K562 (cell line): ENCODE measurements at regions not wholly inside any gene's neighbourhood (a gene's known extent, or its start where the extent isn't known, plus 50 kb on each side); places are given as distances from the start of the nearest gene placed in this dataset.

Experiments used
- ATAC-seq: fragments of 200-7000 bp; cut with Tn5 transposase; 3 replicates; pipeline ENCODE4 v1.9.1; 2020; ENCODE audit warnings: moderate library complexity
- BruUV-seq: library from RNA; stranded (reverse); fragments of 400-500 nt; replicated peaks from 2 replicates; lab custom pipeline; 2021; lab: Mats Ljungman, UMichigan
- CTCF ChIA-PET: fragments of 300-600 bp; formaldehyde crosslinking; extraction: SDS; loops from one replicate; lab custom pipeline; 2021; ENCODE audit warnings: low intra/inter-chr PET ratio; lab: Yijun Ruan, JAX
- POLR2A ChIA-PET: fragments of 300-600, 350-650 bp; sonication (Branson Sonifier 250); formaldehyde crosslinking; extraction: SDS; loops from one replicate; lab custom pipeline; 2021; ENCODE audit warnings: antibody characterized with exemption, inconsistent platforms; lab: Yijun Ruan, JAX
- DNase-seq, 4 experiments: peaks; one replicate each; pipeline versions ENCODE4 v3.0.0 to v3.0.0-alpha.2; 2011 to 2018; ENCODE audit warnings: low spot score in 3 of 4, mixed read lengths in 3 of 4; ENCODE audit errors: extremely low read depth in 1 of 4
- FAIRE-seq: peaks from 2 replicates; lab custom pipeline; 2011; peaks lifted over from hg19 to GRCh38; lab: Jason Lieb, UNC
- H2AFZ ChIP-seq: 2 replicates; pipeline ENCODE4 v1.6.0; 2011; ENCODE audit warnings: low read depth, low read length, control low read depth, inconsistent platforms
- H3K27ac ChIP-seq: fragments of 200-600 bp; 3 replicates; pipeline ENCODE4 v1.8.0; 2011; ENCODE audit warnings: low read depth, mild to moderate bottlenecking, control low read depth, inconsistent platforms, low read length, moderate library complexity, mixed read lengths; ENCODE audit errors: extremely low read depth
- H3K27me3 ChIP-seq, 2 experiments: fragments of 300-600 bp in 1 of 2; 2 replicates in 1 of 2; 3 replicates in 1 of 2; pipeline versions ENCODE4 v1.6.0 to v1.8.0; 2011; ENCODE audit warnings: inconsistent platforms in 2 of 2, low read length in 2 of 2, mild to moderate bottlenecking in 1 of 2, mixed read lengths in 1 of 2, moderate library complexity in 1 of 2; ENCODE audit not compliant: control insufficient read depth in 2 of 2, insufficient read depth in 2 of 2
- H3K36me3 ChIP-seq: fragments of 300-600 bp; 3 replicates; pipeline ENCODE4 v1.8.0; 2011; ENCODE audit warnings: mild to moderate bottlenecking, low read length, inconsistent platforms; ENCODE audit not compliant: control insufficient read depth, insufficient read depth
- H3K4me1 ChIP-seq, 2 experiments: fragments of 200-600 bp in 1 of 2; replicated peaks in 1 of 2; 2 replicates in 1 of 2; 3 replicates in 1 of 2; pipeline versions ENCODE4 v1.5.1 to v1.8.0; 2011; ENCODE audit warnings: inconsistent platforms in 2 of 2, low read length in 2 of 2, mild to moderate bottlenecking in 1 of 2, mixed read lengths in 1 of 2, moderate library complexity in 1 of 2; ENCODE audit not compliant: control insufficient read depth in 2 of 2, insufficient read depth in 2 of 2
- H3K4me2 ChIP-seq: 2 replicates; pipeline ENCODE4 v1.6.1; 2011; ENCODE audit warnings: low read length, control low read depth, inconsistent platforms, mixed read lengths; ENCODE audit not compliant: insufficient read depth
- H3K4me3 ChIP-seq: fragments of 200-600 bp; sonication (generic), shearing (Covaris generic); 2 replicates; pipeline ENCODE4 v1.5.1; 2016; ENCODE audit warnings: control low read depth, inconsistent platforms
- H3K79me2 ChIP-seq: fragments of 200-600 bp; 3 replicates; pipeline ENCODE4 v1.8.0; 2011; ENCODE audit warnings: low read length, inconsistent platforms; ENCODE audit not compliant: control insufficient read depth, insufficient read depth
- H3K9ac ChIP-seq, 2 experiments: 2 replicates each; pipeline versions ENCODE4 v1.6.0 to v1.6.1; 2011; ENCODE audit warnings: low read depth in 2 of 2, low read length in 2 of 2, control low read depth in 1 of 2, inconsistent platforms in 1 of 2, mild to moderate bottlenecking in 1 of 2, mixed read lengths in 1 of 2; ENCODE audit not compliant: insufficient read depth in 1 of 2
- H3K9me1 ChIP-seq: one replicate; pipeline ENCODE4 v1.6.0; 2011; ENCODE audit warnings: inconsistent platforms, mild to moderate bottlenecking, low read length, moderate library complexity; ENCODE audit not compliant: control insufficient read depth, insufficient read depth
- H3K9me3 ChIP-seq: replicated peaks from 2 replicates; pipeline ENCODE4 v1.5.1; 2011; ENCODE audit warnings: low read depth, low read length, inconsistent platforms; ENCODE audit not compliant: control insufficient read depth, insufficient read depth
- H4K20me1 ChIP-seq: replicated peaks from 2 replicates; pipeline ENCODE4 v1.6.1; 2011; ENCODE audit warnings: low read length, inconsistent platforms, mixed read lengths; ENCODE audit not compliant: control insufficient read depth, insufficient read depth
- BMI1 ChIP-seq: fragments of 150-350 bp; IDR thresholded peaks from 2 replicates; pipeline ENCODE4 v1.6.1; 2014; ENCODE audit warnings: low read length
- RHOXF2B ChIP-seq: fragments of 250-450 bp; sonication (Bioruptor Pico); conservative IDR thresholded peaks from 2 replicates; pipeline ENCODE4 v1.5.1; 2021
- TRIM25 ChIP-seq: fragments of 450-650 bp; IDR thresholded peaks from 2 replicates; pipeline ENCODE4 v1.7.0; 2016; ENCODE audit warnings: borderline replicate concordance
- ZNF445 ChIP-seq: fragments of 250-450 bp; sonication (Bioruptor Pico); IDR thresholded peaks from 2 replicates; pipeline ENCODE4 v1.4.0; 2020; ENCODE audit warnings: low read depth, mild to moderate bottlenecking, moderate library complexity
- WGBS: fragments of 100-300 bp; shearing (Covaris generic); methylation state at CpG from one replicate; pipeline ENCODE4 v1.1.6; 2016; ENCODE audit warnings: low coverage, mixed read lengths; ENCODE audit not compliant: insufficient coverage; ENCODE audit errors: missing lambda C conversion rate; 5-methylcytosine and 5-hydroxymethylcytosine counted together
- in situ Hi-C: fragments of 300-500 bp; cut with MboI; formaldehyde crosslinking; loops from 4 replicates; pipeline ENCODE4 v1.15.0; 2018; ENCODE audit warnings: inconsistent platforms, mixed read lengths
- intact Hi-C: fragments of 100-400 bp; cut with micrococcal nuclease; formaldehyde crosslinking; loops from 2 replicates; pipeline ENCODE4 v1.14.2; 2022
- TF ChIP-seq, protein P1 (sequence below): IDR thresholded peaks from 3 replicates; pipeline ENCODE4 v1.6.1; 2011; ENCODE audit warnings: borderline replicate concordance, mild to moderate bottlenecking, moderate library complexity; ENCODE audit not compliant: insufficient read length; ENCODE audit errors: extremely low read depth

- no peaks in the 10 kb centered on the region for H3K79me2 ChIP-seq
- DNase-seq, result no peak
- no TSS peak for BruUV-seq
- no peak overlapping the region for H3K27ac ChIP-seq
- no peak overlapping the region for H3K9ac ChIP-seq
- no peaks in the 10 kb centered on the region for H3K36me3 ChIP-seq
- no peaks in the 10 kb centered on the region for H4K20me1 ChIP-seq
- POLR2A ChIA-PET, result no interaction called here
- TF ChIP-seq RHOXF2B (CRISPR knock-in tag) (no peak), BMI1 (no peak)
- TF ChIP-seq, all 486 proteins: peak for 0
- no peak overlapping the region for H3K4me3 ChIP-seq
- 0 out of 5 replicates have a peak, but pooled peaks cover 0 to 5% of the 10 kb centered on the region in 2 experiments for H3K27me3 ChIP-seq
- ATAC-seq, result no peak
- no peaks in the 10 kb centered on the region for H3K9me3 ChIP-seq
- no peaks in the 10 kb centered on the region for H3K4me1 ChIP-seq
- in situ Hi-C loops, result no loop called here
- no peak for FAIRE-seq
- 3% methylated on average over 3 of the region's 3 CpGs for WGBS
- CTCF ChIA-PET, result no interaction called here
- intact Hi-C loops, result no loop called here
- no peaks in the 10 kb centered on the region for H3K9me1 ChIP-seq
- H3K4me2 ChIP-seq, result no peak overlapping the region
- H2AFZ ChIP-seq, result no peak overlapping the region
Measured at GRCh38 chr5:143879646-143880045, 67.7 kb downstream of the HMHB1 start.

GRCh38 chr5:143880178-143880577 is 68.2 kb downstream of the HMHB1 start:
- ChIA-PET POLR2A (no interaction called here), CTCF (no interaction called here)
- intact Hi-C loops, result no loop called here
- H4K20me1 ChIP-seq, result no peaks in the 10 kb centered on the region
- no peak overlapping the region for H3K4me3 ChIP-seq
- no peak overlapping the region for H3K4me2 ChIP-seq
- no peak for FAIRE-seq
- BruUV-seq, result no TSS peak
- H3K36me3 ChIP-seq, result no peaks in the 10 kb centered on the region
- DNase-seq, result no peak
- ATAC-seq, result no peak
- in situ Hi-C loops, result no loop called here
- no peaks in the 10 kb centered on the region for H3K9me3 ChIP-seq
- no peaks in the 10 kb centered on the region for H3K79me2 ChIP-seq
- H3K9ac ChIP-seq, result no peak overlapping the region
- H2AFZ ChIP-seq, result no peak overlapping the region
- no peaks in the 10 kb centered on the region for H3K4me1 ChIP-seq
- 3% methylated on average over 6 of the region's 6 CpGs for WGBS
- no peaks in the 10 kb centered on the region for H3K9me1 ChIP-seq
- H3K27me3 ChIP-seq, result 0 out of 5 replicates have a peak, but pooled peaks cover 0 to 5% of the 10 kb centered on the region in 2 experiments
- no peak overlapping the region for H3K27ac ChIP-seq
- TF ChIP-seq ZNF445 (CRISPR knock-in tag) (no peak), TRIM25 (no peak)
- TF ChIP-seq, protein P1, sequence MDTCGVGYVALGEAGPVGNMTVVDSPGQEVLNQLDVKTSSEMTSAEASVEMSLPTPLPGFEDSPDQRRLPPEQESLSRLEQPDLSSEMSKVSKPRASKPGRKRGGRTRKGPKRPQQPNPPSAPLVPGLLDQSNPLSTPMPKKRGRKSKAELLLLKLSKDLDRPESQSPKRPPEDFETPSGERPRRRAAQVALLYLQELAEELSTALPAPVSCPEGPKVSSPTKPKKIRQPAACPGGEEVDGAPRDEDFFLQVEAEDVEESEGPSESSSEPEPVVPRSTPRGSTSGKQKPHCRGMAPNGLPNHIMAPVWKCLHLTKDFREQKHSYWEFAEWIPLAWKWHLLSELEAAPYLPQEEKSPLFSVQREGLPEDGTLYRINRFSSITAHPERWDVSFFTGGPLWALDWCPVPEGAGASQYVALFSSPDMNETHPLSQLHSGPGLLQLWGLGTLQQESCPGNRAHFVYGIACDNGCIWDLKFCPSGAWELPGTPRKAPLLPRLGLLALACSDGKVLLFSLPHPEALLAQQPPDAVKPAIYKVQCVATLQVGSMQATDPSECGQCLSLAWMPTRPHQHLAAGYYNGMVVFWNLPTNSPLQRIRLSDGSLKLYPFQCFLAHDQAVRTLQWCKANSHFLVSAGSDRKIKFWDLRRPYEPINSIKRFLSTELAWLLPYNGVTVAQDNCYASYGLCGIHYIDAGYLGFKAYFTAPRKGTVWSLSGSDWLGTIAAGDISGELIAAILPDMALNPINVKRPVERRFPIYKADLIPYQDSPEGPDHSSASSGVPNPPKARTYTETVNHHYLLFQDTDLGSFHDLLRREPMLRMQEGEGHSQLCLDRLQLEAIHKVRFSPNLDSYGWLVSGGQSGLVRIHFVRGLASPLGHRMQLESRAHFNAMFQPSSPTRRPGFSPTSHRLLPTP, result no peak
